MM.1S (cell line): ENCODE measurements at regions not wholly inside any gene's neighbourhood (a gene's known extent, or its start where the extent isn't known, plus 50 kb on each side); places are given as distances from the start of the nearest gene placed in this dataset.

Experiments
- DNase-seq: peaks from one replicate; pipeline ENCODE4 v3.0.0-alpha.2; 2015
- H2AFZ ChIP-seq: fragments of 300-600 bp; sonication (generic); 2 replicates; pipeline ENCODE4 v1.6.0; 2016; ENCODE audit warnings: antibody characterized with exemption, low read length
- H3F3A ChIP-seq: fragments of 300-600 bp; sonication (generic); 2 replicates; pipeline ENCODE4 v1.6.1; 2016; ENCODE audit warnings: mild to moderate bottlenecking, antibody characterized with exemption, low read length, moderate library complexity, mixed read lengths; ENCODE audit not compliant: insufficient read depth
- H3K27ac ChIP-seq: fragments of 300-600 bp; sonication (generic); 2 replicates; pipeline ENCODE4 v1.5.1; 2016; ENCODE audit warnings: mild to moderate bottlenecking, low read length
- H3K27me3 ChIP-seq: fragments of 300-600 bp; sonication (generic); replicated peaks from 2 replicates; pipeline ENCODE4 v1.6.0; 2016; ENCODE audit warnings: low read length; ENCODE audit not compliant: insufficient read depth
- H3K36me3 ChIP-seq: fragments of 300-600 bp; sonication (generic); replicated peaks from 2 replicates; pipeline ENCODE4 v1.6.1; 2016; ENCODE audit warnings: mild to moderate bottlenecking, low read length, mixed read lengths; ENCODE audit not compliant: insufficient read depth
- H3K4me1 ChIP-seq: fragments of 300-600 bp; sonication (generic); 2 replicates; pipeline ENCODE4 v1.6.1; 2016; ENCODE audit warnings: low read length, mixed read lengths
- H3K4me2 ChIP-seq: fragments of 300-600 bp; sonication (generic); 2 replicates; pipeline ENCODE4 v1.6.0; 2016; ENCODE audit warnings: low read depth, low read length
- H3K4me3 ChIP-seq: fragments of 300-600 bp; sonication (generic); 2 replicates; pipeline ENCODE4 v1.5.1; 2016; ENCODE audit warnings: low read length, mixed read lengths
- H3K79me2 ChIP-seq: fragments of 300-600 bp; sonication (generic); 2 replicates; pipeline ENCODE4 v1.6.1; 2016; ENCODE audit warnings: mixed run types, low read length, mixed read lengths
- H3K9ac ChIP-seq: fragments of 300-600 bp; sonication (generic); 2 replicates; pipeline ENCODE4 v1.6.1; 2016; ENCODE audit warnings: low read length, mixed read lengths
- H3K9me2 ChIP-seq: fragments of 300-600 bp; sonication (generic); replicated peaks from 2 replicates; pipeline ENCODE4 v1.6.1; 2016; ENCODE audit warnings: mild to moderate bottlenecking, low read length, mixed read lengths; ENCODE audit not compliant: insufficient read depth
- H3K9me3 ChIP-seq: fragments of 300-600 bp; sonication (generic); replicated peaks from 2 replicates; pipeline ENCODE4 v1.6.1; 2016; ENCODE audit warnings: mild to moderate bottlenecking, low read length, mixed read lengths; ENCODE audit not compliant: insufficient read depth
- H4K20me1 ChIP-seq: fragments of 300-600 bp; sonication (generic); 2 replicates; pipeline ENCODE4 v1.6.1; 2016; ENCODE audit warnings: mild to moderate bottlenecking, low read length, moderate library complexity, mixed read lengths; ENCODE audit not compliant: insufficient read depth
- CTCF ChIP-seq: fragments of 300-600 bp; sonication (generic); IDR thresholded peaks from 2 replicates; pipeline ENCODE4 v1.5.1; 2016; ENCODE audit warnings: antibody characterized with exemption, low read length, mixed read lengths
- EZH2 ChIP-seq: fragments of 300-600 bp; sonication (generic); optimal IDR thresholded peaks from 2 replicates; pipeline ENCODE3; 2017; ENCODE audit warnings: low read depth, mild to moderate bottlenecking, antibody characterized with exemption, low read length, mixed read lengths
- EZH2phosphoT487 ChIP-seq: fragments of 300-600 bp; sonication (generic); IDR thresholded peaks from 2 replicates; pipeline ENCODE4 v1.6.1; 2018; ENCODE audit warnings: antibody characterized with exemption, low read length

- DNase-seq: no peak
- Histone ChIP-seq H4K20me1 (no peaks in the 10 kb centered on the region), H3F3A (no peaks in the 10 kb centered on the region), H3K4me2 (no peak overlapping the region), H3K79me2 (no peaks in the 10 kb centered on the region), H3K4me1 (no peaks in the 10 kb centered on the region), H3K9me2 (no peaks in the 10 kb centered on the region), H3K4me3 (no peak overlapping the region), H3K9me3 (no peaks in the 10 kb centered on the region), H3K27me3 (no peaks in the 10 kb centered on the region), H3K9ac (no peak overlapping the region), H3K36me3 (no peaks in the 10 kb centered on the region), H3K27ac (no peak overlapping the region), H2AFZ (no peak overlapping the region)
- TF ChIP-seq EZH2phosphoT487 (no peak), EZH2 (no peak), CTCF (no peak)
Observed at GRCh38 chrX:78545233-78545632, 113.9 kb downstream of the RTL3 start.

GRCh38 chrX:78543281-78543680 lies 115.8 kb downstream of the RTL3 start:
- no peaks in the 10 kb centered on the region for H3K36me3 ChIP-seq
- no peaks in the 10 kb centered on the region for H3K79me2 ChIP-seq
- no peak overlapping the region for H2AFZ ChIP-seq
- no peaks in the 10 kb centered on the region for H3F3A ChIP-seq
- H3K4me1 ChIP-seq: no peaks in the 10 kb centered on the region
- no peaks in the 10 kb centered on the region for H3K9me2 ChIP-seq
- no peak overlapping the region for H3K27ac ChIP-seq
- H3K4me2 ChIP-seq: no peak overlapping the region
- DNase-seq: no peak
- no peaks in the 10 kb centered on the region for H3K27me3 ChIP-seq
- TF ChIP-seq EZH2 (no peak), CTCF (no peak)
- H4K20me1 ChIP-seq: no peaks in the 10 kb centered on the region
- H3K9ac ChIP-seq: no peak overlapping the region
- H3K4me3 ChIP-seq: no peak overlapping the region
- no peaks in the 10 kb centered on the region for H3K9me3 ChIP-seq

- no peaks in the 10 kb centered on the region for H3K27me3 ChIP-seq
- no peaks in the 10 kb centered on the region for H3K36me3 ChIP-seq
- H4K20me1 ChIP-seq: no peaks in the 10 kb centered on the region
- H3K9ac ChIP-seq: no peak overlapping the region
- H3K27ac ChIP-seq: no peak overlapping the region
- H3K9me3 ChIP-seq: no peaks in the 10 kb centered on the region
- H2AFZ ChIP-seq: no peak overlapping the region
- no peaks in the 10 kb centered on the region for H3F3A ChIP-seq
- H3K4me1 ChIP-seq: no peaks in the 10 kb centered on the region
- H3K79me2 ChIP-seq: no peaks in the 10 kb centered on the region
- H3K4me3 ChIP-seq: no peak overlapping the region
- no peaks in the 10 kb centered on the region for H3K9me2 ChIP-seq
- DNase-seq: no peak
- H3K4me2 ChIP-seq: no peak overlapping the region
- no peak for TF ChIP-seq EZH2
- TF ChIP-seq CTCF: no peak
- no peak for TF ChIP-seq EZH2phosphoT487
Observed at GRCh38 chrX:78540171-78540570, 119.0 kb downstream of the RTL3 start.
